GM19463 (cell line): ENCODE measurements at regions not wholly inside any gene's neighbourhood (a gene's known extent, or its start where the extent isn't known, plus 50 kb on each side); places are given as distances from the start of the nearest gene placed in this dataset.

Experiments
- ATAC-seq: cut with Tn5 transposase; IDR thresholded peaks from one replicate; pipeline ENCODE4 v1.9.1; 2021; ENCODE audit warnings: mild to moderate bottlenecking, moderate library complexity; ENCODE audit not compliant: unreplicated experiment

DNA sequence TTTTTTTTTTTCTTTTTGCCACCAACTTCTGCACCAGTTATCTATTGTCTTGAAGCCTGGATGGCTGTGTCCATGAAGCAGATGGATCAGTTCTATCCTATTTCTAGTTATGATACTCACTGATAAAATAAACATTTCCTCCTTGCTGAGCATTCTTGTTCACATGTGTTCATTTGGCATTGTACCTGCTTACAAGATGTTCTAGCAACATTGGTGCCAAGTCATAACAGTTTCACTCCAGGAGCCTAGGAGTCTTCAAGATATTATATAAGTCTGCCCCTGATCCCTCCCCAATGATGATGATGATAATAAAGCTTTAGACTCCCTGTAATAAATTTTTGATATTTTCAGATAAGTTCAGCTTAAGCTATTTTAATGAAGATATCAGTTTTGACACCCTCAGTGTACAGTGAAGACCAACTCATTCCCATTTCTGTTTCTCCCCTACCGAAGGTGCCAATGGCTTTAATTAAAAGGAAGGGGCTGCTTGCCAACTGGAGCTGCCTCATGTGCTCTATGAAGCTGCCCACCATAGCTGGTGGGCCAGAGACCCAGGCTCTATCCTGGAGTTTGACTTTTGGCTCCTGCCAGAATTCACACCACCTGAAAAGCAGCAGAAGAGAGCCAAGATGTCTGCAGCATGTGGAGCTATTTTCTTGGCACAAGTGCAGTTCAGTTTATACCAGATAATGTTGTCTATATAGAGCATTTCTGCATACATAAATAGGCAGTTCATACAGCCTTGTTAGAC is 265.4 kb upstream of the TET2 start:
- ATAC-seq = no peak

GRCh38 chr4:104890598-104891275 is 255.9 kb upstream of the TET2 start:
- ATAC-seq = no peak

- peak; percentile 78 for ATAC-seq
These were observed 249.7 kb upstream of the TET2 start for GRCh38 chr4:104896660-104897645.

- ATAC-seq = no peak
These were observed 246.8 kb upstream of the TET2 start for GRCh38 chr4:104899863-104900262.

- peak; percentile 34 for ATAC-seq
These were observed 245.2 kb upstream of the TET2 start for GRCh38 chr4:104901438-104901837.

DNA sequence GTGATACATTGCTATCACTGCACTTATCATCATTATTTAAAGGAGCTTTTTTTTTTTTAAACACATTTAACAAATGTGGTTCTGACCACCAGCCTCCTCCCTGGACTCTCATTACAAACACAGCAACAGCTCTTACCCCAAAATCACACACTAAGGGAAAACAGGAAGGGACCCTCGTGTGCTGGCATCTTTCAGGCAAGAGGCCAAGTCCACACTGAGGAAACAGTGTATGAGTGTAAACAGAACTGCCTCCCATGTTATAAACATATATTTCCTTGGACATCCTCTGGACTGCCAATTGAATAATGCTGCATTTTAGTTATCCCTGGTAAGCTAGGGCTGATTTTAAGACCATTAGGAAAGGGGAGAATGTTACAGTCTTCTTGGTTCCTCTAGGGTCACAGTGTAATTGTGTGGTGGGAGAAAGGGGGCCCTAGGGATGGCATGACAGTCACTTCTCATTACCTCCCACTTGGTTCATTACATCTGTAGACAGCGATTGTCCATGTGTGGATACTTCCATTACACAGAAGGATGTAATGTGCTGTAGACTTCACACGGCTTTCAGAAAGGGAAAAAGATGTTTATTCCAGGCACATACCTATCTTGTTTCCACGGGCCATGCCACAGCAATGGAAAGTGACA is 244.6 kb upstream of the TET2 start:
- ATAC-seq = no peak

DNA sequence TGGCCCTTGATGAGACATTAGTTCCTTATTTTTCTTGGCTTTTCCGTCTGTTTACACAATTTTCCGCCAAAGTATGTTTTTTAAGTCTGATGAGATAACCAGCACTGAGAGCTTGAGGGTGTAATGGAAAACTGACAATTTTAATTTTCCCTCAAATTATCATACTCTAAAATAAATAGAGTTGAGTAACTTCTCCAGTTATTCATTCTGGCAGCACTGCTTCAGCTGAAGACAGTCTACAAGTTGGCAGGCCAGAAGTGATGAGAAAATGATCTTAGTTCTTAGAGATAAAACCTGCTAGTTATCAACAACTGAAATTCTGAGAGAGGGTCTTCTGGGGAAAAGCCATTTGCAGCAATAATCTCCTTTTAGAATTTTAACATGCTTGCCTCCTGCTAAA is 241.6 kb upstream of the TET2 start:
- ATAC-seq = no peak

- ATAC-seq = no peak
These were observed 241.1 kb upstream of the TET2 start for GRCh38 chr4:104905546-104905945.

DNA sequence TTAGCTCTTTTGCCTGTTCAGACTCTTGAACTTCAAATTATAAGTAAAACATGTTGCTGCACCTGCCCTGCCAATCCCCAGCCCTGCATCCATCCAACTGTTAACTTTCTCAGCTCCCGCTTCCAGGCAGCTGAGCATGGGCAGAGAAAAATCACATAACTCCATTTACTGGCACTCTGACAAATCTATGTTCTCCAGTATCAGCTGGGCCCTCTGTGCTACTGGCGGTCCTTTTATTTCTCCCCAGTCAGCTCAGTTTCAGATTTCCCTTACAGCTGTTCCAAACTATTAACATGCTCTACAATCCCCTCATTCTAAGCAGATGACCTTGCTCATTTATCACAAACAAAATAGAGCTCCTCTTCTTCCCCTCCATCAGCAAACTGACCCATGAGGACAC is 240.4 kb upstream of the TET2 start:
- no peak for ATAC-seq

DNA sequence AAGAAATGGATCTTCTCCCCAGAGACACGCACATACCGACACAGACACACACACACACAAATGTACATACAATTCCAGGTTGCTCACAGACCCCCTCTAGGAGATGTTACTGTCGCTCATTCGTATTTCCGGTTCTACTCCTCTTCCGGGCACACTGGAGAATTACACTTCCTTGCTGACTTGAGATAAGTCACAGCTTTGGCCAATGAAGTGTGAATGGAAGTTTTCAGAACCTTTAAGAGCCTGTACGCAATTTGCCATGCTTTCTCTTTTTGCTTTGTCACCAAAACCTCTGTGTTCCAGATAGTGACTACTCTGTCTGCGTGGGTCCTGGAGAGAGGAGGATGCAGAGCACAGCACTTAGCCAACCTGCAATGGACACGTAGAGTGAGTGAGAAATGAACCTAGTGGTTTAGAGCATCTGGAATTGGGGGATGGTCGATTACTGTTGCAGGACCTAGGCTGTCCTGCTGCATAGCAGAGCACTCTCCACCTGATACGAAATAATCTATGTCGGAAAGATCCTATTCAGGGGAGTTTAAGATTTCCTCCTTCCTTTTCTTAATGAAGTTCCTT is 239.5 kb upstream of the TET2 start:
- ATAC-seq = no peak

DNA sequence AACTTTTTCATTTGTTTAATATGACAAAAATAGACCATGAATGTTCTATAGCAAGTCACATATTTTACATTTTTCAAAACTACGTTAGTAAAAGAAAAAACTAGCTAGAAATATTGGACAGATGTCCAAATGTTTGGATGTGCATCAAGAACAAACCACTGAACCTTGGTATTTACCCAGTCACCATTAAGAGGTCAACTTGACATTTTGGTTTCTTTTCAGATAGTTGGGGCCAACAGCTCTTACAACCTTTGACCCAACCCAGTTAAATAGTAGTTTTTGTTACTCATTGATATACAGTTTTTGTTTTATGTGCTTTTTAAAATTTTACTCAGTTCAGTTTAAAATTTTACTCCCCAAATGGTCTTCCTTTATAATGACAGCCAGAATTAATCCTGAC is 238.7 kb upstream of the TET2 start:
- ATAC-seq = no peak

DNA sequence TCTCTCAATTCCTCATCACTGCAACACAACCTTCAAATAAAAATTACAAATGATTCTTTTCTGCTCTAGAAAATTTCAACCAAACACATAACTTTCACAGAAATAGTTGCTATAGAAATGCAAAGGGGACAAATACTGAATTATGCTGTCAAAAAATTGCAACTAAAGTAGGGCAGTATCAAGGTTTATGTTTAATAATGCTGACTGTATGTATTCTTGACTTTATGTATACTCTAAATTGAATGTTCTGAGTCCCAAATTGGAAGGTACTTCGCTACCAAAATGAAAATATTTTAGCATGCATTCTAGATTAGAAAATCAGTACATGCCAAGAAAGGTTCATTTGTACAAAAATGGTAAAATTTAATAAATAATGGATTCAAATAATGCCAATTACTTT is 237.3 kb upstream of the TET2 start:
- ATAC-seq = no peak

GRCh38 chr4:104912518-104912917 is 234.2 kb upstream of the TET2 start:
- no peak for ATAC-seq

DNA sequence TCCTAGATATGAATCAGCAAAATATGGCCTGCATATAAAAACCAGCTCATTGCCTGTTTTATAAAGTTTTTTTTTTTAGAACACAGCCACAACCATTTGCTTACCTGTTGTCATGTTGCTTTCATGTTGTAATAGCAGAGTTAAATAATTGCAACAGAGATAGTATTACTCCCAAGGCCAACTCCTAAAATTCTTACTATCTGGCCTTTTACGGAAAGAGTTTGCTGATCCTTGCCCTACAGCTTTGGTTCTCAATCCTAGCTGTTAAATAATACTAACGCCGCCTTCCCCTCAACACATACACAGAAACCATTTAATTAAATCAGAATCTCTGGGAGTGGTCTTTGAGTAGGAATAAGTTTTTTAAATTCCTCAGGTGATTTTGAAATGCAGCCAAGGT is 231.3 kb upstream of the TET2 start:
- ATAC-seq = no peak

DNA sequence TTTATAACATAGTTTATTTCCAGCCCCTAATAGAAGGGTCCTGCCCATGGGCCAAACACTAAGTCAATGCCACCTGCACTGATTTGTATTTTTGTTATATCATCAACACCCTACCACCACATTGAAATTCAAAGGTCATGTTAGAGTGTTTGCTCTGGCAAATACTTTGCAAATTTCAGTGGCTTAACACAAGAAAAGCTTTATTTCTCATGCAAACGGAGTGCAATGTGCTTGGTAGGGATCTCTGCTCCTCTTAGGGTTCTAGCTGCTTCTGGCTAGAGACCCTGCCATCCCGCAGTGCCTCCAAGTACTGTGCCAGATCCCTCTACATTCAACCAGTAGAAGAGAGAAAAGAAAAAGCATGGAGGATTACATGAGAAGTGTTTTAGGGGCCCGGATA is 230.8 kb upstream of the TET2 start:
- ATAC-seq = no peak

- no peak for ATAC-seq
These were observed 227.3 kb upstream of the TET2 start for GRCh38 chr4:104919406-104919805.

DNA sequence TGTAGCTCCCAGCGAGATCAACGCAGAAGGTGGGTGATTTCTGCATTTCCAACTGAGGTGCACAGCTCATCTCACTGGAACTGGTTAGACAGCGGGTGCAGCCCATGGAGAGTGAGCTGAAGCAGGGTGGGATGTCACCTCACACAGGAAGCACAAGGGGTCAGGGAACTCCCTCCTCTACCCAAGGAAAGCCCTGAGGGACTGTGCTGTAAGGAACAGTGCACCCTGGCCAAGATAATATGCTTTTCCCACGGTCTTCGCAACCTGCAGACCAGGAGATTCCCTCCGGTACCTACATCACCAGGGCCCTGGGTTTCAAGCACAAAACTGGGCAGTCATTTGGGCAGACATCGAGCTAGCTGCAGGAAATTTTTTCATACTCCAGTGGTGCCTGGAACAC is 216.4 kb upstream of the TET2 start:
- ATAC-seq = peak; percentile 28

DNA sequence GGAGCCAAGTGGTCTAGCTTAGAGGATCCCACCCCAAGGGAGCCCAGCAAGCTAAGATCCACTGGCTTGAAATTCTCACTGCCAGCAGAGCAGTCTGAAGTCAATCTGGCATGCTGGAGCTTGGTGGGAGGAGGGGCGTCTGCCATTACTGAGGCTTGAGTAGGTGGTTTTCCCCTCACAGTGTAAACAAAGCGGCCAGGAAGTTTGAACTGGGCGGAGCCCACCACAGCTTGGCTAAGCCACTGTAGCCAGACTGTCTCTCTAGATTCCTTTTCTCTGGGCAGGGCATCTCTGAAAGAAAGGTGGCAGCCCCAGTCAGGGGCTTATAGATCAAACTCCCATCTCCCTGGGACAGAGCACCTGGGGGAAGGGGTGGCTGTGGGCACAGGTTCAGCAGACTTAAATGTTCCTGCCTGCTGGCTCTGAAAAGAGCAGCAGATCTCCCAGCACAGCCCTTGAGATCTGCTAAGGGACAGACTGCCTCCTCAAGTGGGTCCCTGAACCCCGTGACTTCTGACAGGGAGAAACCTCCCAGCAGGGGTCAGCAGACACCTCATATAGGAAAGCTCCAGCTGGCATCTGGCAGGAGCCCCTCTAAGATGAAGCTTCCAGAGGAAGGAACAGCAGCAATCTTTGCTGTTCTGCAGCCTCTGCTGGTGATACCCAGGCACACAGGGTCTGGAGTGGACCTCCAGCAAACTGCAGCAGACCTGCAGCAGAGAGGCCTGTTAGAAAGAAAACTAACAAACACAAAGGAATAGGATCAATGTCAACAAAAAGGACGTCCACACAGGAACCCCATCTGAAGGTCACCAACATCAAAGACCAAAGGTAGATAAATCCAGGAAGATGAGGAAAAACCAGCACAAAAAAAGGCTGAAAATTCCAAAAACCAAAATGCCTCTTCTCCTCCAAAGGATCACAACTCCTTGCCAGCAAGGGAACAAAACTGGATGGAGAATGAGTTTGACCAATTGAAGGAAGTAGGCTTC is 215.6 kb upstream of the TET2 start:
- ATAC-seq = peak; percentile 70

DNA sequence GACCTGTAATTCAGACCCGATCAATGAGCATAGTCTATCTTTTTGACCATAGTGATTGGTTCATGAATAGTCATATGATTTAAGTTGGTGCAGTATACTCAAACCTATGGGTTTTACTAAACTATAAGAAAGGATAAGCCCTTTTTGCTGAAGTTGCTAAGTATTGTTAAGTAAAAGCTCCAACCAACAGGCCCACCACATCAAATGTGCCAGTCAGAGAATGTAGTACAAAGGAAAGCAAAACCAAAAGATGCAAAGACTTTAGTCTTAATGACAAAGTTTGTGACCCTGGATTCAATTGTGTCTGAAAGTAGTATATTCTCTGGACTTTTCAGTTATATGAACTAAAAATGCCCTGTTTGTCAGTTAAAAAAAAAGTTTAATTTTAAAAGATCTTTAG is 208.1 kb upstream of the TET2 start:
- ATAC-seq = no peak
